GM13977 (cell line): ENCODE measurements at regions not wholly inside any gene's neighbourhood (a gene's known extent, or its start where the extent isn't known, plus 50 kb on each side); places are given as distances from the start of the nearest gene placed in this dataset.

Experiments used
- DNase-seq: peaks from one replicate; pipeline ENCODE4 v3.0.0; 2012; ENCODE audit warnings: low spot score
- in situ Hi-C: fragments of 300-500 bp; cut with MboI; formaldehyde crosslinking; loops from one replicate; pipeline ENCODE4 v1.12.0; 2022; ENCODE audit warnings: low sequenced_read_pairs, low pct_unique_long_range_greater_than_20kb, mixed read lengths, inconsistent platforms; ENCODE audit not compliant: unreplicated experiment
- TF ChIP-seq, protein P1 (sequence below): IDR thresholded peaks from 2 replicates; pipeline ENCODE4 v1.5.1; 2012; ENCODE audit warnings: mild to moderate bottlenecking, control low read depth; ENCODE audit not compliant: insufficient read depth; ENCODE audit errors: extremely low read depth, missing control alignments

DNA sequence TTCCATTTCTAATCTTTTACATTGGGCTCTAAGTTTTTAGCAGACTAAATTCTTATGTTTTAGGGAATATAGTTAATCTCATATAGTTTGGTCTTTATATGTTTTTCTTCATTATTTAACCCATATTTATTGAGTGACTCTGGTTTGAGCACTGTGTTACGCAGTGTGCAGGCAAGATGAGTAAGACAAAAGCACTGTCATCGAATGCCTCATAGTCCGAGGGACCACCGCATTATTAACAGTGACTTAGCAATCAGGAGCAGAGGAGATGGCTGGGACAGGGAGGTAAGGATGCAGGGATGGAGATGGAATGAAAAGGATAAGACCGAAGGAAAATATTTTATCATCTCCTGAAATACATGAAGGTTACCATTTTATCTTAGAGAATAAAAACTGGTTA is 65.2 kb upstream of the CTSC start:
- TF ChIP-seq, protein P1, sequence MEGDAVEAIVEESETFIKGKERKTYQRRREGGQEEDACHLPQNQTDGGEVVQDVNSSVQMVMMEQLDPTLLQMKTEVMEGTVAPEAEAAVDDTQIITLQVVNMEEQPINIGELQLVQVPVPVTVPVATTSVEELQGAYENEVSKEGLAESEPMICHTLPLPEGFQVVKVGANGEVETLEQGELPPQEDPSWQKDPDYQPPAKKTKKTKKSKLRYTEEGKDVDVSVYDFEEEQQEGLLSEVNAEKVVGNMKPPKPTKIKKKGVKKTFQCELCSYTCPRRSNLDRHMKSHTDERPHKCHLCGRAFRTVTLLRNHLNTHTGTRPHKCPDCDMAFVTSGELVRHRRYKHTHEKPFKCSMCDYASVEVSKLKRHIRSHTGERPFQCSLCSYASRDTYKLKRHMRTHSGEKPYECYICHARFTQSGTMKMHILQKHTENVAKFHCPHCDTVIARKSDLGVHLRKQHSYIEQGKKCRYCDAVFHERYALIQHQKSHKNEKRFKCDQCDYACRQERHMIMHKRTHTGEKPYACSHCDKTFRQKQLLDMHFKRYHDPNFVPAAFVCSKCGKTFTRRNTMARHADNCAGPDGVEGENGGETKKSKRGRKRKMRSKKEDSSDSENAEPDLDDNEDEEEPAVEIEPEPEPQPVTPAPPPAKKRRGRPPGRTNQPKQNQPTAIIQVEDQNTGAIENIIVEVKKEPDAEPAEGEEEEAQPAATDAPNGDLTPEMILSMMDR = no peak
- DNase-seq = no peak
- in situ Hi-C loops = no loop called here

DNA sequence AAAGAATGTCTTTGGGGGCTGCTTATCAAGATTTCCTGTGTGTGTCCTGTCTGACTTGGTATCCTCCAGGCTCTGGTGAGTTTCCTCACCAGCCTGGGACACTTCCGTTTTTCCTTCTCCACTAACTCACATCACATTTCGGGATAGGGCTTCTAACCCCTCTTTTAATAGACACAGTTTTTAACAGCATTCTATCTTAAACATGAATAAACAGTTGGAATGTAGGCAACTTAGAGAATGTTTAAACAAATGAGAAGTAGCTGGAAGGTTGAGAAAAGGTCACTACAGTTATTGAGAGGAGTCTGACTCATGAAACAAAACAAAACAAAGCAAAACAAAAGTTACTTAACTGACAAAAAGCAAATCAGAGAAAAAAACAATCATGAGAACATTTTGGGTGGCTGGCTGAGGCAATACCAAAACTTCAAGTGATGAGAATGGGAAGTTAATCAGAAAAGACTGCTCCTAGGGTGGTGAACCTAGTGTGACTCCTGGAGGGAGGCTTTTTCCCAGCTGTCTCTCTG is 64.7 kb upstream of the CTSC start:
- in situ Hi-C loops = no loop called here
- no peak for DNase-seq
- TF ChIP-seq, protein P1 = no peak

DNA sequence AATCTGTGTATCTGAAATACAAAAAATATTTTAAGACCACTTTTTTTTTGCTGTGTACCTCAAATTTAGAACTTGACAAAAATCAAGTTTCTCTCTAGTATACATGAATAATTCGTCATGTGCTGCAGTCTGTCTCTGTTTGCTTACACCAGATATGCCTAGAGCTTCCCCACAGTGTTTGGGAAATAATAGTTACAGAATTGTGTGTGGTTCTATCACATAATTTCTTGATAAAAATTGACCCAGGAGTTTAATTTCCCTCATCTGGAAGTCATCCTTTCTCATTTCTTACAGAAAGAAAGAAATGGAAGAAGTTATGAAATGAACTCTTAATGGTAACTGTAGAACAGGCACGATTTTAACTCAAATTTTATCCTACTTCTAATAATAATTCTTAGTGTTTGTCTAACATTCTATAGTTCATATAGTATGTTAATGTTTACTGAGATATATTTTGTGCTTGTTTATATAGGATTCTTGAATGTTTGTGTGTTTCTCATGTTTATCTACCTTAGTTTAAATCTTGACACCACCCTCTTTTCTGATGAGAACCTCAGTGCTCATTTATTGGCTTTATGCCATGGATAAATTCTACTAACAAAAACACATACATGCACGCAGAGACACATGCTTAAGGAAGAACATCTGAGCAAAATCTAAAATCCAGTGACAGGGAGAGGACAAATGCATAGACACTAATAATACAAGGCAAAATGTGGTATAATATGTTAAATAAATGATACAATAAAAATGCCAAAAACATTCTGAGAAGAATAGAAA is 61.4 kb upstream of the CTSC start:
- TF ChIP-seq, protein P1 = no peak
- DNase-seq = no peak
- in situ Hi-C loops = no loop called here

DNA sequence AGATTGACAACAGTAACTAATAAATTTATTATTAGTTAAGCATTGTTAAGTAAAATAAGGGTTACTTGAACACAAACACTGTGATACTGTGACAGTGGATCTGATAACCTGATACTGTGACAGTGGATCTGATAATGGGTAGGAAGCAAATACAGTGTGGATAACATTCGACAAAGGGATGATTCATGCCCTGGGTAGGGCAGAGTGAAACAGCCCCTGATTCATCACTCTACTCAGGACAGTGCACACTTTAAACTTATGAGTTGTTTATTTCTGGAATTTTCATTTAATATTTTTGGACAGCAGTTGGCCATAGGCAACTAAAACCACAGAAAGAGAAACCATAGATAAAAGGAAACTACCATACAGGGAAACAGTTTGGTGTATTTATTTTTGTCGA is 60.8 kb upstream of the CTSC start:
- in situ Hi-C loops = no loop called here
- DNase-seq = no peak
- TF ChIP-seq, protein P1 = no peak

DNA sequence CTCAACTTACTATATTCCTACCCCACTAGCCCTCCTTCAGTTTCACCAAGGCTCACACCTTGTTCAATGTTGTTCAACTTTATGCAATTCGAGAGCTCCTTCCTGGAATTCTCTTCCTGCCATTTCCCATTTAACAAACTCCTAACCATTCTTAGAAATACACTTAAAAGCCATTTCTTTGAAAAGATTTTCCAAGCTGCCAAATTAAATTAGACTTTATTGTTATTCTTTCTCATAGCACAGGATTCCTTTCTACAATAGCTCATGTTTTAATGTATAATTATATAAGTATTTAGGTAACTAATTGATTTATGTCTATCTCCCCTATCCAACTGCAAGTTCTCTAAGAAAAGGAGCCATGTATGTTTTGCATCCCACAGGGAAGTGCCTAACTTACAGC is 52.7 kb upstream of the CTSC start:
- no peak for DNase-seq
- in situ Hi-C loops = no loop called here
- TF ChIP-seq, protein P1 = no peak

DNA sequence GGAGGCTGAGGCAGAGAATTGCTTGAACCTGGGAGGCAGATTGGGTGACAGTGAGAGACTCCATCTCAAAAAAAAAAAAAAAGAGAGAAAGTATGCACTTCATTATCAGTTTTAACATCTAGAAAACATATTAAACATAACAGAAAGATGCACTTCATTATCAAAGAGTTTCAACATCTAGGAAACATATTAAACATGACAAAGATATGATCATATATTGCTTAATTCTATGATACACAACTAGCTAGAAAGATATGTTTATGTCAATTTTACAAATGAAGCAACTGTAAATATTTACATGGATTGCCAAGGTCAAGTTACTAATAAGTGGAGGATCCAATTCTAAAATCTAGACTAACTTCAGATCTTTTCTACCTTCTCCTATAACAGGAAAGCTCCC is 50.4 kb upstream of the CTSC start:
- in situ Hi-C loops = no loop called here
- no peak for DNase-seq
- TF ChIP-seq, protein P1 = no peak
